Keratinocyte (primary cell): ENCODE measurements at regions not wholly inside any gene's neighbourhood (a gene's known extent, or its start where the extent isn't known, plus 50 kb on each side); places are given as distances from the start of the nearest gene placed in this dataset.

Experiments
- EZH2 ChIP-seq: IDR thresholded peaks from one replicate; pipeline ENCODE4 v1.6.1; 2012; ENCODE audit warnings: inconsistent platforms, mild to moderate bottlenecking, low read length, moderate library complexity
- TF ChIP-seq, protein P1 (sequence below), 3 experiments: IDR thresholded peaks in 1 of 3; conservative IDR thresholded peaks in 1 of 3; optimal IDR thresholded peaks in 1 of 3; 2 replicates in 2 of 3; 3 replicates in 1 of 3; pipeline versions ENCODE3 to v1.5.1; 2011; ENCODE audit warnings: low read length in 3 of 3, mild to moderate bottlenecking in 3 of 3, moderate library complexity in 2 of 3, control low read depth in 1 of 3, inconsistent platforms in 1 of 3; ENCODE audit not compliant: insufficient read depth in 2 of 3; ENCODE audit errors: extremely low read depth in 1 of 3

DNA sequence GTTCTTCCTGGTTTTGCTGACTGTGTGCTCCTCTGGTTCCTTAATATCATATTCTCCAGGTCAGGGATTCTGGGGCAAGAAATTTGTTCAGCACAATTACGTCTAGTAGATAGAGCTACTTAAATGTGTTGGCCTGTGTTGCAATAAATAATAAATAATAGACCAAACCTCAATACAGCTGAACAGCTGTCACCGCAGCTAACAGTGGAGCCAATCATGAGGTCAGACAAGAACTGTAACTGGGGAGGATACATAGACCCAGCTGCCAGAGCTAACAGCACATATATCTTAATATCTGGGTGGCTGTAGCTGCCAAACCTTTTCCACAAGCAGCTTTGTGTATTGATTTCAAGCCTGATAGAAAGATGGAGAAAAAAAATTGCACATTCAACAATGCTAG is 1596.3 kb upstream of the PCDH20 start:
- TF ChIP-seq, protein P1, sequence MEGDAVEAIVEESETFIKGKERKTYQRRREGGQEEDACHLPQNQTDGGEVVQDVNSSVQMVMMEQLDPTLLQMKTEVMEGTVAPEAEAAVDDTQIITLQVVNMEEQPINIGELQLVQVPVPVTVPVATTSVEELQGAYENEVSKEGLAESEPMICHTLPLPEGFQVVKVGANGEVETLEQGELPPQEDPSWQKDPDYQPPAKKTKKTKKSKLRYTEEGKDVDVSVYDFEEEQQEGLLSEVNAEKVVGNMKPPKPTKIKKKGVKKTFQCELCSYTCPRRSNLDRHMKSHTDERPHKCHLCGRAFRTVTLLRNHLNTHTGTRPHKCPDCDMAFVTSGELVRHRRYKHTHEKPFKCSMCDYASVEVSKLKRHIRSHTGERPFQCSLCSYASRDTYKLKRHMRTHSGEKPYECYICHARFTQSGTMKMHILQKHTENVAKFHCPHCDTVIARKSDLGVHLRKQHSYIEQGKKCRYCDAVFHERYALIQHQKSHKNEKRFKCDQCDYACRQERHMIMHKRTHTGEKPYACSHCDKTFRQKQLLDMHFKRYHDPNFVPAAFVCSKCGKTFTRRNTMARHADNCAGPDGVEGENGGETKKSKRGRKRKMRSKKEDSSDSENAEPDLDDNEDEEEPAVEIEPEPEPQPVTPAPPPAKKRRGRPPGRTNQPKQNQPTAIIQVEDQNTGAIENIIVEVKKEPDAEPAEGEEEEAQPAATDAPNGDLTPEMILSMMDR (optimal IDR thresholded peaks at IDR 0.05 in 1 of 3, IDR thresholded peaks at IDR 0.05 in 1 of 3, conservative IDR thresholded peaks at IDR 0.05 in 1 of 3; ENCODE audit: extremely low read depth in 1 of 3, insufficient read depth in 2 of 3, low read length in 3 of 3), result no peak
- no peak for TF ChIP-seq EZH2
